IMR-90 (cell line): ENCODE measurements at regions not wholly inside any gene's neighbourhood (a gene's known extent, or its start where the extent isn't known, plus 50 kb on each side); places are given as distances from the start of the nearest gene placed in this dataset.

ENCODE experiments used
- ATAC-seq: fragments of 200-7000 bp; cut with Tn5 transposase; 2 replicates; pipeline ENCODE4 v1.9.1; 2020; ENCODE audit warnings: low read depth, mild to moderate bottlenecking, moderate library complexity
- BruUV-seq: library from RNA; stranded (reverse); fragments of 400-500 nt; replicated peaks from 2 replicates; lab custom pipeline; 2021; lab: Mats Ljungman, UMichigan
- CTCF ChIA-PET: fragments of 300-600 bp; formaldehyde crosslinking; extraction: SDS; loops from one replicate; lab custom pipeline; 2021; ENCODE audit warnings: antibody characterized with exemption; lab: Yijun Ruan, JAX
- POLR2A ChIA-PET: fragments of 300-600 bp; sonication (Branson Sonifier 250); formaldehyde crosslinking; loops from one replicate; lab custom pipeline; 2022; ENCODE audit warnings: antibody characterized with exemption; ENCODE audit not compliant: unreplicated experiment; lab: Charles Lee
- DNase-seq: peaks from one replicate; pipeline ENCODE4 v3.0.0; 2013
- H2AFZ ChIP-seq: replicated peaks from 2 replicates; pipeline ENCODE3; 2013; ENCODE audit warnings: low read length, mild to moderate bottlenecking; ENCODE audit not compliant: poor library complexity
- H2AK5ac ChIP-seq: 2 replicates; pipeline ENCODE4 v1.6.1; 2013; ENCODE audit warnings: low read depth, low read length, inconsistent platforms
- H2AK9ac ChIP-seq: replicated peaks from 2 replicates; pipeline ENCODE3; 2013; ENCODE audit warnings: mild to moderate bottlenecking, low read depth, low read length, moderate library complexity; ENCODE audit not compliant: poor library complexity
- H2BK120ac ChIP-seq: 2 replicates; pipeline ENCODE4 v1.6.1; 2013; ENCODE audit warnings: low read depth, low read length, inconsistent platforms
- H2BK15ac ChIP-seq: 3 replicates; pipeline ENCODE4 v1.6.1; 2013; ENCODE audit warnings: low read depth, low read length, inconsistent platforms
- H2BK20ac ChIP-seq: 2 replicates; pipeline ENCODE4 v1.6.1; 2013; ENCODE audit warnings: low read depth, mild to moderate bottlenecking, inconsistent platforms, low read length, moderate library complexity
- H2BK5ac ChIP-seq: 2 replicates; pipeline ENCODE4 v1.6.1; 2013; ENCODE audit warnings: mild to moderate bottlenecking, low read depth, low read length, inconsistent platforms; ENCODE audit not compliant: poor library complexity, severe bottlenecking
- H3K14ac ChIP-seq: replicated peaks from 2 replicates; pipeline ENCODE4 v1.6.1; 2013; ENCODE audit warnings: low read depth, low read length, inconsistent platforms
- H3K18ac ChIP-seq: 2 replicates; pipeline ENCODE4 v1.6.1; 2013; ENCODE audit warnings: low read depth, low read length, control low read depth
- H3K23ac ChIP-seq: 2 replicates; pipeline ENCODE4 v1.6.1; 2013; ENCODE audit warnings: low read depth, low read length, inconsistent platforms
- H3K27ac ChIP-seq: 2 replicates; pipeline ENCODE4 v1.5.1; 2013; ENCODE audit warnings: mild to moderate bottlenecking, control low read depth, low read length; ENCODE audit not compliant: insufficient read depth
- H3K27me3 ChIP-seq: 2 replicates; pipeline ENCODE4 v1.6.1; 2013; ENCODE audit warnings: low read length; ENCODE audit not compliant: control insufficient read depth, insufficient read depth
- H3K36me3 ChIP-seq: 2 replicates; pipeline ENCODE4 v1.6.1; 2013; ENCODE audit warnings: low read length, mixed read lengths; ENCODE audit not compliant: control insufficient read depth, insufficient read depth
- H3K4ac ChIP-seq: 2 replicates; pipeline ENCODE4 v1.6.1; 2013; ENCODE audit warnings: low read depth, low read length, inconsistent platforms
- H3K4me1 ChIP-seq: 2 replicates; pipeline ENCODE4 v1.6.1; 2013; ENCODE audit warnings: low read length, mixed read lengths; ENCODE audit not compliant: control insufficient read depth, insufficient read depth
- H3K4me2 ChIP-seq: 2 replicates; pipeline ENCODE4 v1.6.1; 2013; ENCODE audit warnings: low read depth, mild to moderate bottlenecking, control low read depth, low read length, moderate library complexity
- H3K4me3 ChIP-seq: 2 replicates; pipeline ENCODE4 v1.5.1; 2013; ENCODE audit warnings: low read depth, mild to moderate bottlenecking, control low read depth, low read length, moderate library complexity; ENCODE audit not compliant: insufficient read depth
- H3K56ac ChIP-seq: 2 replicates; pipeline ENCODE4 v1.6.1; 2013; ENCODE audit warnings: low read length, inconsistent platforms; ENCODE audit not compliant: insufficient read depth; ENCODE audit errors: extremely low read depth
- H3K79me1 ChIP-seq, 2 experiments: 2 replicates each; pipeline ENCODE4 v1.6.1; 2013; ENCODE audit warnings: low read length in 2 of 2, inconsistent platforms in 1 of 2, low read depth in 1 of 2
- H3K9ac ChIP-seq: 2 replicates; pipeline ENCODE4 v1.6.1; 2013; ENCODE audit warnings: low read depth, low read length, control low read depth
- H3K9me1 ChIP-seq: 2 replicates; pipeline ENCODE4 v1.6.1; 2013; ENCODE audit warnings: low read length, inconsistent platforms; ENCODE audit not compliant: insufficient read depth
- H3K9me3 ChIP-seq: 2 replicates; pipeline ENCODE4 v1.6.1; 2013; ENCODE audit warnings: low read length; ENCODE audit not compliant: control insufficient read depth, insufficient read depth
- H4K20me1 ChIP-seq: 2 replicates; pipeline ENCODE4 v1.6.1; 2013; ENCODE audit warnings: low read length, inconsistent platforms; ENCODE audit not compliant: insufficient read depth
- H4K5ac ChIP-seq: 2 replicates; pipeline ENCODE4 v1.6.1; 2013; ENCODE audit warnings: mild to moderate bottlenecking, low read depth, low read length, control low read depth
- H4K8ac ChIP-seq, 2 experiments: 2 replicates each; pipeline ENCODE4 v1.6.1; 2013; ENCODE audit warnings: low read depth in 2 of 2, low read length in 2 of 2, control low read depth in 1 of 2, inconsistent platforms in 1 of 2
- H4K91ac ChIP-seq: 2 replicates; pipeline ENCODE4 v1.6.1; 2013; ENCODE audit warnings: low read depth, low read length, inconsistent platforms; ENCODE audit not compliant: insufficient read depth
- CHD1 ChIP-seq: IDR thresholded peaks from 2 replicates; pipeline ENCODE4 v1.6.1; 2012; ENCODE audit warnings: low read depth, low read length, improper control_type of control experiment
- FOS ChIP-seq: fragments of 150-350 bp; IDR thresholded peaks from 2 replicates; pipeline ENCODE4 v1.6.1; 2016; ENCODE audit warnings: low read depth, low read length
- MAFK ChIP-seq: IDR thresholded peaks from 2 replicates; pipeline ENCODE4 v1.6.1; 2012; ENCODE audit warnings: low read depth, low read length, improper control_type of control experiment
- MAZ ChIP-seq: IDR thresholded peaks from 2 replicates; pipeline ENCODE4 v1.6.1; 2012; ENCODE audit warnings: low read depth, mild to moderate bottlenecking, low read length, improper control_type of control experiment, moderate library complexity, borderline replicate concordance
- MXI1 ChIP-seq: IDR thresholded peaks from 2 replicates; pipeline ENCODE4 v1.6.1; 2012; ENCODE audit warnings: low read depth, mild to moderate bottlenecking, low read length, moderate library complexity, borderline replicate concordance
- POLR2A ChIP-seq: IDR thresholded peaks from 2 replicates; pipeline ENCODE4 v1.6.1; 2012; ENCODE audit warnings: mild to moderate bottlenecking, low read depth, low read length
- RAD21 ChIP-seq: IDR thresholded peaks from 2 replicates; pipeline ENCODE4 v1.6.1; 2012; ENCODE audit warnings: low read length, improper control_type of control experiment
- RFX5 ChIP-seq: IDR thresholded peaks from 2 replicates; pipeline ENCODE4 v1.8.0; 2012; ENCODE audit warnings: low read depth, mild to moderate bottlenecking, low read length, moderate library complexity
- SMC3 ChIP-seq: fragments of 150-350 bp; IDR thresholded peaks from 2 replicates; pipeline ENCODE4 v1.6.1; 2016; ENCODE audit warnings: low read depth, mild to moderate bottlenecking, antibody characterized with exemption, low read length, moderate library complexity
- WGBS, 2 experiments: methylation state at CpG; one replicate each; pipeline versions ENCODE4 v1.1.5 to v1.1.7; 2013; ENCODE audit warnings: missing lambda C conversion rate in 2 of 2; ENCODE audit not compliant: insufficient read length in 1 of 2; ENCODE audit errors: extremely low coverage in 2 of 2; 5-methylcytosine and 5-hydroxymethylcytosine counted together
- dilution Hi-C: fragments of 300-500 bp; cut with HindIII; formaldehyde crosslinking; loops from one replicate; pipeline ENCODE4 v1.14.3; 2018; ENCODE audit warnings: low sequenced_read_pairs; ENCODE audit not compliant: unreplicated experiment
- in situ Hi-C: fragments of 300-500 bp; cut with MboI; formaldehyde crosslinking; loops from 3 replicates; pipeline ENCODE4 v1.14.3; 2019; ENCODE audit warnings: low sequenced_read_pairs, inconsistent platforms, mixed read lengths
- intact Hi-C: fragments of 100-400 bp; cut with micrococcal nuclease; formaldehyde crosslinking; loops from 2 replicates; pipeline ENCODE4 v1.10.0; 2022
- TF ChIP-seq, protein P1 (sequence below): fragments of 150-350 bp; IDR thresholded peaks from 2 replicates; pipeline ENCODE4 v1.6.1; 2016; ENCODE audit warnings: low read depth, mild to moderate bottlenecking, low read length, moderate library complexity, borderline replicate concordance
- TF ChIP-seq, protein P2 (sequence below): conservative IDR thresholded peaks from 2 replicates; pipeline ENCODE4 v1.5.1; 2012; ENCODE audit warnings: mild to moderate bottlenecking, low read depth, low read length, improper control_type of control experiment
- TF ChIP-seq, protein P3 (sequence below): fragments of 150-350 bp; IDR thresholded peaks from 2 replicates; pipeline ENCODE4 v1.6.1; 2017; ENCODE audit warnings: mild to moderate bottlenecking, antibody characterized with exemption, low read length, low read depth

DNA sequence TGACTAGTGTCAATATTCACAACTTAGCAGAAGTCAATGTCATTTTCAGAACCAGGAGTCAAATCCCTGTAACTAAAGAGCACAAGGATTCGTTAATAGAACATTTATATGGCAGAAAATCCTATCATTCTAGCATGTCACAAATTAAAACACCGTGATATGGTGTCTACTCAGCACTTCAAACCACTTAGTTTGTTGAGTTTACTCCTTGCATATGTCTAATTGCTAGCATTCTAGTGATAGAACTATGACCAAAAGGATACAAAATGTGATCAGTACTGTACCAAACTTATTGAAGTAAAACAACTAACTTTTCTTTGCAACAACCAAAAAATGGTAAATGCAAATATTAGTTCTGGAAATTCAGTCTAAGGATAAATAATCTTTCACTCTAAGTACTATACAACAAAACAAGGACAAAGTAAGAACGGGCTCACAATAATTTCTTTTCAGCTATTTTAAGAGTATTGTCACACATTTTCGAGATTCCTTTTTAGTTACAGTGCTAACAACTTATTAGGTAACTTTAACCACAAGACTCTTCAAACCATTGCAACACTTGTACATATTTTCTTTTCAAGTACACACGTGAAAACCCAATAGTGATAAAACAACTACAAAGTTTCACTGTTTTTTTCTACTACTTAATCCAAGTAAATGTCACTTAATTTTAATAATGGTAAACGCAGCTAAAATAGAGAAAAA, 845.2 kb upstream of the CDH10 start:
- Histone ChIP-seq H4K8ac (no peak overlapping the region), H3K14ac (no peak overlapping the region), H3K4me1 (no peaks in the 10 kb centered on the region), H2BK15ac (no peak overlapping the region), H3K56ac (no peak overlapping the region), H2BK5ac (no peak overlapping the region), H2BK20ac (no peak overlapping the region), H3K9ac (no peak overlapping the region), H3K4me3 (no peak overlapping the region), H3K18ac (no peak overlapping the region), H3K9me1 (no peaks in the 10 kb centered on the region), H3K23ac (no peak overlapping the region), H3K27me3 (no peaks in the 10 kb centered on the region), H3K4ac (no peak overlapping the region), H2AFZ (no peak overlapping the region), H2AK5ac (no peak overlapping the region), H4K20me1 (no peaks in the 10 kb centered on the region), H3K27ac (no peak overlapping the region), H3K36me3 (no peaks in the 10 kb centered on the region), H2BK120ac (no peak overlapping the region), H4K91ac (no peak overlapping the region), H3K79me1 (no peaks in the 10 kb centered on the region), H4K5ac (no peak overlapping the region), H2AK9ac (no peak overlapping the region), H3K9me3 (no peaks in the 10 kb centered on the region), H3K4me2 (no peak overlapping the region)
- TF ChIP-seq RAD21 (no peak), CHD1 (no peak), SMC3 (no peak), FOS (no peak), RFX5 (no peak), MAZ (no peak), POLR2A (no peak), MAFK (no peak), MXI1 (no peak)
- TF ChIP-seq, protein P1, sequence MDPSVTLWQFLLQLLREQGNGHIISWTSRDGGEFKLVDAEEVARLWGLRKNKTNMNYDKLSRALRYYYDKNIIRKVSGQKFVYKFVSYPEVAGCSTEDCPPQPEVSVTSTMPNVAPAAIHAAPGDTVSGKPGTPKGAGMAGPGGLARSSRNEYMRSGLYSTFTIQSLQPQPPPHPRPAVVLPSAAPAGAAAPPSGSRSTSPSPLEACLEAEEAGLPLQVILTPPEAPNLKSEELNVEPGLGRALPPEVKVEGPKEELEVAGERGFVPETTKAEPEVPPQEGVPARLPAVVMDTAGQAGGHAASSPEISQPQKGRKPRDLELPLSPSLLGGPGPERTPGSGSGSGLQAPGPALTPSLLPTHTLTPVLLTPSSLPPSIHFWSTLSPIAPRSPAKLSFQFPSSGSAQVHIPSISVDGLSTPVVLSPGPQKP, result no peak
- TF ChIP-seq, protein P2, sequence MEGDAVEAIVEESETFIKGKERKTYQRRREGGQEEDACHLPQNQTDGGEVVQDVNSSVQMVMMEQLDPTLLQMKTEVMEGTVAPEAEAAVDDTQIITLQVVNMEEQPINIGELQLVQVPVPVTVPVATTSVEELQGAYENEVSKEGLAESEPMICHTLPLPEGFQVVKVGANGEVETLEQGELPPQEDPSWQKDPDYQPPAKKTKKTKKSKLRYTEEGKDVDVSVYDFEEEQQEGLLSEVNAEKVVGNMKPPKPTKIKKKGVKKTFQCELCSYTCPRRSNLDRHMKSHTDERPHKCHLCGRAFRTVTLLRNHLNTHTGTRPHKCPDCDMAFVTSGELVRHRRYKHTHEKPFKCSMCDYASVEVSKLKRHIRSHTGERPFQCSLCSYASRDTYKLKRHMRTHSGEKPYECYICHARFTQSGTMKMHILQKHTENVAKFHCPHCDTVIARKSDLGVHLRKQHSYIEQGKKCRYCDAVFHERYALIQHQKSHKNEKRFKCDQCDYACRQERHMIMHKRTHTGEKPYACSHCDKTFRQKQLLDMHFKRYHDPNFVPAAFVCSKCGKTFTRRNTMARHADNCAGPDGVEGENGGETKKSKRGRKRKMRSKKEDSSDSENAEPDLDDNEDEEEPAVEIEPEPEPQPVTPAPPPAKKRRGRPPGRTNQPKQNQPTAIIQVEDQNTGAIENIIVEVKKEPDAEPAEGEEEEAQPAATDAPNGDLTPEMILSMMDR, result no peak
- TF ChIP-seq, protein P3, sequence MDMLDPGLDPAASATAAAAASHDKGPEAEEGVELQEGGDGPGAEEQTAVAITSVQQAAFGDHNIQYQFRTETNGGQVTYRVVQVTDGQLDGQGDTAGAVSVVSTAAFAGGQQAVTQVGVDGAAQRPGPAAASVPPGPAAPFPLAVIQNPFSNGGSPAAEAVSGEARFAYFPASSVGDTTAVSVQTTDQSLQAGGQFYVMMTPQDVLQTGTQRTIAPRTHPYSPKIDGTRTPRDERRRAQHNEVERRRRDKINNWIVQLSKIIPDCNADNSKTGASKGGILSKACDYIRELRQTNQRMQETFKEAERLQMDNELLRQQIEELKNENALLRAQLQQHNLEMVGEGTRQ, result no peak
- DNase-seq (no peak), ATAC-seq (no peak)
- dilution Hi-C loops (no loop called here), intact Hi-C loops (no loop called here), in situ Hi-C loops (no loop called here)
- WGBS, 2 experiments, result no CpG with 5 or more reads among the region's 6 CpGs
- ChIA-PET POLR2A (no interaction called here), CTCF (no interaction called here)
- no TSS peak for BruUV-seq
